OCI-LY3 (cell line): ENCODE measurements at regions not wholly inside any gene's neighbourhood (a gene's known extent, or its start where the extent isn't known, plus 50 kb on each side); places are given as distances from the start of the nearest gene placed in this dataset.

ENCODE experiments used
- H2AFZ ChIP-seq: fragments of 200-600, 300-600 bp; shearing (Covaris generic); 2 replicates; pipeline ENCODE4 v1.6.0; 2014; ENCODE audit warnings: antibody characterized with exemption, low read depth, low read length
- H3K27ac ChIP-seq: fragments of 200-600, 300-600 bp; sonication (generic); 2 replicates; pipeline ENCODE4 v1.5.1; 2014; ENCODE audit warnings: mild to moderate bottlenecking, low read length, moderate library complexity, mixed read lengths
- H3K27me3 ChIP-seq: fragments of 200-600, 300-600 bp; sonication (generic); 2 replicates; pipeline ENCODE4 v1.6.1; 2014; ENCODE audit warnings: low read depth, low read length, mixed read lengths
- H3K36me3 ChIP-seq: fragments of 200-600, 300-600 bp; sonication (generic); replicated peaks from 2 replicates; pipeline ENCODE3; 2014; ENCODE audit warnings: low read depth, low read length, mixed read lengths
- H3K4me1 ChIP-seq: fragments of 300-600, 200-600 bp; sonication (generic); 2 replicates; pipeline ENCODE4 v1.6.1; 2014; ENCODE audit warnings: low read length, mixed read lengths
- H3K4me2 ChIP-seq: fragments of 200-600, 300-600 bp; sonication (generic); 2 replicates; pipeline ENCODE4 v1.6.1; 2014; ENCODE audit warnings: low read length, mixed read lengths
- H3K4me3 ChIP-seq: fragments of 300-600, 200-600 bp; sonication (generic); 2 replicates; pipeline ENCODE4 v1.5.1; 2014; ENCODE audit warnings: antibody characterized with exemption, mild to moderate bottlenecking, low read length, moderate library complexity
- H3K79me2 ChIP-seq: fragments of 300-600, 200-600 bp; shearing (Covaris generic); 2 replicates; pipeline ENCODE4 v1.6.1; 2014; ENCODE audit warnings: mild to moderate bottlenecking, low read length, mixed read lengths
- H3K9ac ChIP-seq: fragments of 300-600, 200-600 bp; shearing (Covaris generic); 2 replicates; pipeline ENCODE4 v1.6.0; 2014; ENCODE audit warnings: mild to moderate bottlenecking, low read length, moderate library complexity
- H3K9me3 ChIP-seq: fragments of 200-600, 300-600 bp; shearing (Covaris generic); 2 replicates; pipeline ENCODE4 v1.6.1; 2014; ENCODE audit warnings: low read length, mixed read lengths; ENCODE audit not compliant: insufficient read depth
- H4K20me1 ChIP-seq: fragments of 200-600, 300-600 bp; sonication (generic); 2 replicates; pipeline ENCODE4 v1.6.1; 2016; ENCODE audit warnings: low read length, mixed read lengths; ENCODE audit not compliant: insufficient read depth
- CTCF ChIP-seq: fragments of 200-600, 300-600 bp; sonication (generic); IDR thresholded peaks from 2 replicates; pipeline ENCODE4 v1.5.1; 2014; ENCODE audit warnings: antibody characterized with exemption, low read length, low read depth
- EZH2phosphoT487 ChIP-seq: fragments of 200-600 bp; shearing (Covaris generic); IDR thresholded peaks from 2 replicates; pipeline ENCODE4 v1.6.1; 2018; ENCODE audit warnings: antibody characterized with exemption, mixed run types, low read depth

DNA sequence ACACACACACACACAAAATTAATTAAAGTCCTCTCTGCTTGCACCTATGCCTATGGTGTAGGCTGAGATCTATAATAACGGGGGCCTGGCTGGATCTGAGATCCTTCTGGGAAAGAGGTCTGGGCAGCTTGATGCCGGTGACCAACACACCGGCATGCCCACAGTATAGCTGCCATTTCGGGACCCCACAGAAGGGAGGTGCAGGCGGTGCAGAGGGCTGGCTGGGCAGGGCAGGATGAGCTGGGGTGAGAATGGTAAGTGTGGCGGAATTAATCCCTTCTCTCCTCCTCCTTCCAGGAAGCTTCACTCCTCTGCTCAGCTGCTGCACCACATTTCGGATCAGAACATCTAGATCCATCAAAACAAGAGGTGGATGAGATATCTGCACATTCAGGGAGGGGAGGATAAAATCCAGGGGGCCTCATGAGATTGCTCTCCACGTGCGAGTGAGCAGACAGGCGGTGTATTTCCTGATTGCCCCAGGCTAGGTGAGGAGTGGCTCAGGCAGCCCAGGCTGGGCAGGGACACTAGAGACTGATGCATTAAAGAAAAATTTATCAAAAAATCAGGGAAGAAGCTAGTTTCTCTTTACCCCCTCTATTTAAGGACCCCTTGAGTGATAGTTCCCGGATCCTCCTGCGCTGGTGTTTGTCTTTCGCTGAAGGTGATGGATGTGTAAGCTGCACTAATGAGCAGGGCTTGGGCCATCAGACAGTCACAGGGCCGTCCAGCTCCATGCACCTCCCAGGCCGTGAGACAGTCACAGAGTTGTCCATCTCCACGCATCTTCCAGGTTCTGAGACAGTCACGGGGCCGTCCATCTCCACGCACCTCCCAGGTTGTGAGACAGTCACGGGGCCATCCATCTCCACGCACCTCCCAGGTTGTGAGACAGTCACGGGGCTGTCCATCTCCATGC lies 449.9 kb downstream of the PTPRU start:
- no peaks in the 10 kb centered on the region for H3K36me3 ChIP-seq
- no peak overlapping the region for H3K4me3 ChIP-seq
- no peak overlapping the region for H3K4me2 ChIP-seq
- no peaks in the 10 kb centered on the region for H3K79me2 ChIP-seq
- H3K27me3 ChIP-seq = 0 out of 2 replicates have a peak, but pooled peaks cover 3% of the 10 kb centered on the region
- no peak overlapping the region for H2AFZ ChIP-seq
- TF ChIP-seq CTCF (no peak), EZH2phosphoT487 (no peak)
- H3K9ac ChIP-seq = no peak overlapping the region
- H4K20me1 ChIP-seq = no peaks in the 10 kb centered on the region
- no peak overlapping the region for H3K27ac ChIP-seq
- H3K9me3 ChIP-seq = no peaks in the 10 kb centered on the region
- H3K4me1 ChIP-seq = no peaks in the 10 kb centered on the region

- Histone ChIP-seq H3K79me2 (no peaks in the 10 kb centered on the region), H3K27me3 (0 out of 2 replicates have a peak, but pooled peaks cover 3% of the 10 kb centered on the region), H3K4me2 (no peak overlapping the region), H4K20me1 (no peaks in the 10 kb centered on the region), H3K9ac (no peak overlapping the region), H3K4me1 (no peaks in the 10 kb centered on the region), H3K27ac (no peak overlapping the region), H3K9me3 (no peaks in the 10 kb centered on the region), H3K4me3 (no peak overlapping the region), H2AFZ (no peak overlapping the region), H3K36me3 (no peaks in the 10 kb centered on the region)
- no peak for TF ChIP-seq EZH2phosphoT487
- TF ChIP-seq CTCF = no peak
Observed at GRCh38 chr1:29685387-29685786, 449.1 kb downstream of the PTPRU start.

GRCh38 chr1:29684141-29684540 lies 447.8 kb downstream of the PTPRU start:
- Histone ChIP-seq H3K4me2 (no peak overlapping the region), H3K79me2 (no peaks in the 10 kb centered on the region), H3K9me3 (no peaks in the 10 kb centered on the region), H3K27ac (no peak overlapping the region), H4K20me1 (no peaks in the 10 kb centered on the region), H3K4me3 (no peak overlapping the region), H3K27me3 (0 out of 2 replicates have a peak, but pooled peaks cover 3% of the 10 kb centered on the region), H3K36me3 (no peaks in the 10 kb centered on the region), H3K4me1 (no peaks in the 10 kb centered on the region), H3K9ac (no peak overlapping the region), H2AFZ (no peak overlapping the region)
- TF ChIP-seq EZH2phosphoT487 (no peak), CTCF (no peak)

- Histone ChIP-seq H3K4me3 (no peak overlapping the region), H3K9me3 (no peaks in the 10 kb centered on the region), H3K27ac (no peak overlapping the region), H3K4me1 (no peaks in the 10 kb centered on the region), H3K79me2 (no peaks in the 10 kb centered on the region), H3K36me3 (no peaks in the 10 kb centered on the region), H2AFZ (no peak overlapping the region), H3K9ac (no peak overlapping the region), H3K4me2 (no peak overlapping the region), H4K20me1 (no peaks in the 10 kb centered on the region), H3K27me3 (0 out of 2 replicates have a peak, but pooled peaks cover 3% of the 10 kb centered on the region)
- TF ChIP-seq CTCF = no peak
- TF ChIP-seq EZH2phosphoT487 = no peak
Observed at GRCh38 chr1:29683472-29683871, 447.1 kb downstream of the PTPRU start.
